Thymus (tissue), 11 donors: ENCODE measurements at regions not wholly inside any gene's neighbourhood (a gene's known extent, or its start where the extent isn't known, plus 50 kb on each side); places are given as distances from the start of the nearest gene placed in this dataset.

ENCODE experiments used
- DNase-seq, 9 donors: peaks; one replicate each; pipeline ENCODE4 v3.0.0-alpha.2; 2013; ENCODE audit warnings: low spot score in 9 of 9, low read depth in 6 of 9, missing footprints in 1 of 9
- H3K27ac ChIP-seq, 2 donors: one replicate each; pipeline ENCODE4 v1.5.1; 2013; ENCODE audit warnings: control low read depth in 1 of 2, low read depth in 1 of 2, low read length in 1 of 2, mild to moderate bottlenecking in 1 of 2, moderate library complexity in 1 of 2
- H3K27me3 ChIP-seq, 2 donors: one replicate each; pipeline ENCODE4 v1.5.1; 2013; ENCODE audit warnings: low read length in 1 of 2; ENCODE audit not compliant: control insufficient read depth in 2 of 2, insufficient read depth in 1 of 2
- H3K36me3 ChIP-seq, 2 donors: one replicate each; pipeline ENCODE4 v1.5.1; 2013; ENCODE audit warnings: low read length in 1 of 2, mild to moderate bottlenecking in 1 of 2, moderate library complexity in 1 of 2; ENCODE audit not compliant: control insufficient read depth in 2 of 2, insufficient read depth in 2 of 2
- H3K4me1 ChIP-seq, 2 donors: one replicate each; pipeline ENCODE4 v1.5.1; 2013; ENCODE audit warnings: low read length in 2 of 2; ENCODE audit not compliant: control insufficient read depth in 2 of 2, insufficient read depth in 2 of 2
- H3K4me3 ChIP-seq, 2 donors: one replicate each; pipeline ENCODE4 v1.5.1; 2013; ENCODE audit warnings: low read length in 2 of 2, control low read depth in 1 of 2, mild to moderate bottlenecking in 1 of 2
- H3K9me3 ChIP-seq, 2 donors: one replicate each; pipeline ENCODE4 v1.5.1; 2013; ENCODE audit warnings: low read length in 1 of 2, mild to moderate bottlenecking in 1 of 2; ENCODE audit not compliant: control insufficient read depth in 2 of 2, insufficient read depth in 1 of 2
- WGBS: extraction: QIAGEN DNeasy Blood & Tissue Kit; methylation state at CpG from one replicate; pipeline ENCODE4 v1.1.7; 2013; 5-methylcytosine and 5-hydroxymethylcytosine counted together
- donor health status: healthy.

- Histone ChIP-seq H3K36me3 (no peaks in the 10 kb centered on the region), H3K27me3 (no peaks in the 10 kb centered on the region), H3K4me3 (no peak overlapping the region), H3K4me1 (no peaks in the 10 kb centered on the region), H3K27ac (no peak overlapping the region), H3K9me3 (no peaks in the 10 kb centered on the region)
- DNase-seq = no peak
These were observed 742.9 kb downstream of the SORCS3 start for GRCh38 chr10:105383978-105384377.

GRCh38 chr10:105370692-105371091, 729.6 kb downstream of the SORCS3 start:
- Histone ChIP-seq H3K4me3 (no peak overlapping the region), H3K9me3 (no peaks in the 10 kb centered on the region), H3K27me3 (no peaks in the 10 kb centered on the region), H3K27ac (no peak overlapping the region), H3K4me1 (no peaks in the 10 kb centered on the region), H3K36me3 (no peaks in the 10 kb centered on the region)
- DNase-seq = no peak
- 98% methylated on average over 5 of the region's 5 CpGs for WGBS

- no peaks in the 10 kb centered on the region for H3K9me3 ChIP-seq
- no peaks in the 10 kb centered on the region for H3K36me3 ChIP-seq
- H3K27ac ChIP-seq = no peak overlapping the region
- no peak for DNase-seq
- no peaks in the 10 kb centered on the region for H3K27me3 ChIP-seq
- no peak overlapping the region for H3K4me3 ChIP-seq
- 93% methylated on average over 3 of the region's 3 CpGs for WGBS
- no peaks in the 10 kb centered on the region for H3K4me1 ChIP-seq
These were observed 718.6 kb downstream of the SORCS3 start for GRCh38 chr10:105359708-105360107.

- no peak overlapping the region for H3K27ac ChIP-seq
- no peaks in the 10 kb centered on the region for H3K36me3 ChIP-seq
- DNase-seq = no peak
- H3K9me3 ChIP-seq = no peaks in the 10 kb centered on the region
- WGBS = 95% methylated on average over 2 of the region's 2 CpGs
- no peak overlapping the region for H3K4me3 ChIP-seq
- H3K4me1 ChIP-seq = no peaks in the 10 kb centered on the region
- no peaks in the 10 kb centered on the region for H3K27me3 ChIP-seq
These were observed 717.8 kb downstream of the SORCS3 start for GRCh38 chr10:105358911-105359310.

GRCh38 chr10:105356626-105357025, 715.5 kb downstream of the SORCS3 start:
- Histone ChIP-seq H3K27me3 (no peaks in the 10 kb centered on the region), H3K9me3 (no peaks in the 10 kb centered on the region), H3K4me3 (no peak overlapping the region), H3K27ac (no peak overlapping the region), H3K4me1 (no peaks in the 10 kb centered on the region), H3K36me3 (no peaks in the 10 kb centered on the region)
- 80% methylated on average over 2 of the region's 2 CpGs for WGBS
- DNase-seq = no peak

- no peak overlapping the region for H3K27ac ChIP-seq
- H3K9me3 ChIP-seq = no peaks in the 10 kb centered on the region
- DNase-seq = no peak
- H3K36me3 ChIP-seq = no peaks in the 10 kb centered on the region
- no peaks in the 10 kb centered on the region for H3K4me1 ChIP-seq
- H3K27me3 ChIP-seq = no peaks in the 10 kb centered on the region
- H3K4me3 ChIP-seq = no peak overlapping the region
- WGBS = 96% methylated on average over 1 of the region's 1 CpG
These were observed 712.9 kb downstream of the SORCS3 start for GRCh38 chr10:105354010-105354409.

DNA sequence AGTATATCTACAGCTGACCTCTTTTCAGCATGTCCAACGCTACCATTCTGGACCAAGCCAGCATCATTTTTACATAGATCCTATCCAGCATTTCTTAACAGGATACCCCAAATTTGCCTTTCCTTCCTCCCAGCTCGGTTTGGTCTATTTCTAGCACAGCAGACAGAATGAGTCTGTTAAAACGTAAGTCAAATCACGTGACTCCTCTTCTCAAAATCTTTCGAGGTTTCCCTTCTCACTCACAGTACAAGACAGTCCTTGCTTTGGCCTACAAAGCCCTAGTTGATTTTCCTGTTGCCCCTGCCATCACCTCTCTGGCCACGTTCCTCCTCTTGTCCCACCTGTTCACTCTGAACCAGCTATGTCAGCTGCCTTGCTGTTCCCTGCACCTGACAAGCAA, 711.7 kb downstream of the SORCS3 start:
- Histone ChIP-seq H3K4me3 (no peak overlapping the region), H3K4me1 (no peaks in the 10 kb centered on the region), H3K27me3 (no peaks in the 10 kb centered on the region), H3K9me3 (no peaks in the 10 kb centered on the region), H3K27ac (no peak overlapping the region), H3K36me3 (no peaks in the 10 kb centered on the region)
- 50% methylated on average over 6 of the region's 6 CpGs for WGBS
- no peak for DNase-seq

GRCh38 chr10:105352281-105352680, 711.2 kb downstream of the SORCS3 start:
- H3K4me3 ChIP-seq = no peak overlapping the region
- H3K4me1 ChIP-seq = no peaks in the 10 kb centered on the region
- 59% methylated on average over 2 of the region's 2 CpGs for WGBS
- H3K27me3 ChIP-seq = no peaks in the 10 kb centered on the region
- no peak for DNase-seq
- H3K27ac ChIP-seq = no peak overlapping the region
- H3K9me3 ChIP-seq = no peaks in the 10 kb centered on the region
- no peaks in the 10 kb centered on the region for H3K36me3 ChIP-seq

GRCh38 chr10:105351187-105351586, 710.1 kb downstream of the SORCS3 start:
- no peak for DNase-seq
- Histone ChIP-seq H3K9me3 (no peaks in the 10 kb centered on the region), H3K4me1 (no peaks in the 10 kb centered on the region), H3K27ac (no peak overlapping the region), H3K4me3 (no peak overlapping the region), H3K27me3 (no peaks in the 10 kb centered on the region), H3K36me3 (no peaks in the 10 kb centered on the region)
- WGBS = 93% methylated on average over 2 of the region's 2 CpGs

GRCh38 chr10:105347487-105347886, 706.4 kb downstream of the SORCS3 start:
- Histone ChIP-seq H3K27ac (no peak overlapping the region), H3K4me1 (no peaks in the 10 kb centered on the region), H3K4me3 (no peak overlapping the region), H3K27me3 (no peaks in the 10 kb centered on the region), H3K36me3 (no peaks in the 10 kb centered on the region), H3K9me3 (no peaks in the 10 kb centered on the region)
- 82% methylated on average over 2 of the region's 2 CpGs for WGBS
- no peak for DNase-seq
